HCT116 (cell line): ENCODE measurements at regions not wholly inside any gene's neighbourhood (a gene's known extent, or its start where the extent isn't known, plus 50 kb on each side); places are given as distances from the start of the nearest gene placed in this dataset.

Experiments
- EZH2 ChIP-seq: fragments of 200-600 bp; sonication (generic); IDR thresholded peaks from 2 replicates; pipeline ENCODE4 v1.6.1; 2017; ENCODE audit warnings: antibody characterized with exemption, mixed run types
- EZH2phosphoT487 ChIP-seq: fragments of 200-600 bp; IDR thresholded peaks from 2 replicates; pipeline ENCODE4 v1.6.1; 2018; ENCODE audit warnings: antibody characterized with exemption, borderline replicate concordance
- POLR2A ChIP-seq: IDR thresholded peaks from 2 replicates; pipeline ENCODE4 v1.7.0; 2011; ENCODE audit warnings: borderline replicate concordance; ENCODE audit not compliant: insufficient read depth, insufficient read length; ENCODE audit errors: extremely low read depth
- POLR2AphosphoS5 ChIP-seq: IDR thresholded peaks from 2 replicates; pipeline ENCODE4 v1.6.1; 2011; ENCODE audit warnings: mild to moderate bottlenecking, low read depth, low read length, moderate library complexity
- RAD21 ChIP-seq: IDR thresholded peaks from 2 replicates; pipeline ENCODE4 v1.6.1; 2012; ENCODE audit warnings: low read depth, mild to moderate bottlenecking
- SIN3A ChIP-seq: IDR thresholded peaks from 2 replicates; pipeline ENCODE4 v1.6.1; 2012; ENCODE audit warnings: low read depth
- YY1 ChIP-seq: IDR thresholded peaks from 2 replicates; pipeline ENCODE4 v1.6.1; 2011; ENCODE audit warnings: low read length, low read depth, moderate library complexity, mild to moderate bottlenecking; ENCODE audit not compliant: insufficient replicate concordance; ENCODE audit errors: extremely low read depth
- ZFX ChIP-seq: fragments of 450-650 bp; IDR thresholded peaks from 2 replicates; pipeline ENCODE4 v1.6.1; 2017
- ZNF274 ChIP-seq: fragments of 200-500 bp; sonication (Bioruptor generic); IDR thresholded peaks from 2 replicates; pipeline ENCODE4 v1.6.1; 2014; ENCODE audit warnings: mild to moderate bottlenecking, low read depth, low read length, inconsistent platforms
- TF ChIP-seq, protein P1 (sequence below), 3 experiments: fragments of 200-600 bp in 1 of 3; sonication (generic) in 1 of 3; IDR thresholded peaks in 2 of 3; conservative IDR thresholded peaks in 1 of 3; 2 replicates each; pipeline ENCODE4 v1.5.1; 2012 to 2017; ENCODE audit warnings: low read depth in 2 of 3, low read length in 2 of 3, antibody characterized with exemption in 1 of 3, borderline replicate concordance in 1 of 3, control low read depth in 1 of 3, mild to moderate bottlenecking in 1 of 3, mixed read lengths in 1 of 3, mixed run types in 1 of 3, moderate library complexity in 1 of 3; ENCODE audit not compliant: insufficient read depth in 1 of 3
- TF ChIP-seq, protein P2 (sequence below): IDR thresholded peaks from 2 replicates; pipeline ENCODE4 v1.6.1; 2012
- TF ChIP-seq, protein P3 (sequence below): IDR thresholded peaks from 2 replicates; pipeline ENCODE4 v1.6.1; 2012
- TF ChIP-seq, protein P4 (sequence below): IDR thresholded peaks from 2 replicates; pipeline ENCODE4 v1.6.1; 2012; ENCODE audit warnings: low read depth

DNA sequence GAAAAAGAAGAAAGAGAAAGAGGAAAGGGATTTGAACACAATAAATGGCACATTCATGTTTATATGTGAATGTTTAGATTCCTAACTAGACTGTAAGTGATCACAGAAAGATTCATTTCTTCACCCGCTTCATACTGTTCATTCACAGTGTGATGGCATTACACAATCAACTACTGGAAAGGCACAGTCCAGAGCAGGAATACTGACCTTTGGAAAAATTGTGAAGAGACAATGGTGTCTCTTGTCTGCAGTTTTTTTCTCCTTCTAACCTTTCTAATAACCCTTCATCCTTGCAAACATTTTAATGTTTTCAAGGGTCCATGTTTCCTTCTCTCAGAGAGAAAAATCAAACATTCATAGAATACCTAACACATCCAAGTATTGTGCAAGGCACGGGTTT is 180.9 kb upstream of the SOX14 start:
- TF ChIP-seq, protein P1, sequence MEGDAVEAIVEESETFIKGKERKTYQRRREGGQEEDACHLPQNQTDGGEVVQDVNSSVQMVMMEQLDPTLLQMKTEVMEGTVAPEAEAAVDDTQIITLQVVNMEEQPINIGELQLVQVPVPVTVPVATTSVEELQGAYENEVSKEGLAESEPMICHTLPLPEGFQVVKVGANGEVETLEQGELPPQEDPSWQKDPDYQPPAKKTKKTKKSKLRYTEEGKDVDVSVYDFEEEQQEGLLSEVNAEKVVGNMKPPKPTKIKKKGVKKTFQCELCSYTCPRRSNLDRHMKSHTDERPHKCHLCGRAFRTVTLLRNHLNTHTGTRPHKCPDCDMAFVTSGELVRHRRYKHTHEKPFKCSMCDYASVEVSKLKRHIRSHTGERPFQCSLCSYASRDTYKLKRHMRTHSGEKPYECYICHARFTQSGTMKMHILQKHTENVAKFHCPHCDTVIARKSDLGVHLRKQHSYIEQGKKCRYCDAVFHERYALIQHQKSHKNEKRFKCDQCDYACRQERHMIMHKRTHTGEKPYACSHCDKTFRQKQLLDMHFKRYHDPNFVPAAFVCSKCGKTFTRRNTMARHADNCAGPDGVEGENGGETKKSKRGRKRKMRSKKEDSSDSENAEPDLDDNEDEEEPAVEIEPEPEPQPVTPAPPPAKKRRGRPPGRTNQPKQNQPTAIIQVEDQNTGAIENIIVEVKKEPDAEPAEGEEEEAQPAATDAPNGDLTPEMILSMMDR (IDR thresholded peaks at IDR 0.05 in 2 of 3, conservative IDR thresholded peaks at IDR 0.05 in 1 of 3; ENCODE audit: borderline replicate concordance in 1 of 3, insufficient read depth in 1 of 3, low read depth in 2 of 3, low read length in 2 of 3) = no peak
- TF ChIP-seq, protein P2, sequence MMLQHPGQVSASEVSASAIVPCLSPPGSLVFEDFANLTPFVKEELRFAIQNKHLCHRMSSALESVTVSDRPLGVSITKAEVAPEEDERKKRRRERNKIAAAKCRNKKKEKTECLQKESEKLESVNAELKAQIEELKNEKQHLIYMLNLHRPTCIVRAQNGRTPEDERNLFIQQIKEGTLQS = no peak
- TF ChIP-seq POLR2A (no peak), EZH2 (no peak), ZNF274 (no peak), POLR2AphosphoS5 (no peak), RAD21 (no peak), YY1 (no peak), SIN3A (no peak), ZFX (no peak), EZH2phosphoT487 (no peak)
- TF ChIP-seq, protein P3, sequence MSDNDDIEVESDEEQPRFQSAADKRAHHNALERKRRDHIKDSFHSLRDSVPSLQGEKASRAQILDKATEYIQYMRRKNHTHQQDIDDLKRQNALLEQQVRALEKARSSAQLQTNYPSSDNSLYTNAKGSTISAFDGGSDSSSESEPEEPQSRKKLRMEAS = no peak
- TF ChIP-seq, protein P4, sequence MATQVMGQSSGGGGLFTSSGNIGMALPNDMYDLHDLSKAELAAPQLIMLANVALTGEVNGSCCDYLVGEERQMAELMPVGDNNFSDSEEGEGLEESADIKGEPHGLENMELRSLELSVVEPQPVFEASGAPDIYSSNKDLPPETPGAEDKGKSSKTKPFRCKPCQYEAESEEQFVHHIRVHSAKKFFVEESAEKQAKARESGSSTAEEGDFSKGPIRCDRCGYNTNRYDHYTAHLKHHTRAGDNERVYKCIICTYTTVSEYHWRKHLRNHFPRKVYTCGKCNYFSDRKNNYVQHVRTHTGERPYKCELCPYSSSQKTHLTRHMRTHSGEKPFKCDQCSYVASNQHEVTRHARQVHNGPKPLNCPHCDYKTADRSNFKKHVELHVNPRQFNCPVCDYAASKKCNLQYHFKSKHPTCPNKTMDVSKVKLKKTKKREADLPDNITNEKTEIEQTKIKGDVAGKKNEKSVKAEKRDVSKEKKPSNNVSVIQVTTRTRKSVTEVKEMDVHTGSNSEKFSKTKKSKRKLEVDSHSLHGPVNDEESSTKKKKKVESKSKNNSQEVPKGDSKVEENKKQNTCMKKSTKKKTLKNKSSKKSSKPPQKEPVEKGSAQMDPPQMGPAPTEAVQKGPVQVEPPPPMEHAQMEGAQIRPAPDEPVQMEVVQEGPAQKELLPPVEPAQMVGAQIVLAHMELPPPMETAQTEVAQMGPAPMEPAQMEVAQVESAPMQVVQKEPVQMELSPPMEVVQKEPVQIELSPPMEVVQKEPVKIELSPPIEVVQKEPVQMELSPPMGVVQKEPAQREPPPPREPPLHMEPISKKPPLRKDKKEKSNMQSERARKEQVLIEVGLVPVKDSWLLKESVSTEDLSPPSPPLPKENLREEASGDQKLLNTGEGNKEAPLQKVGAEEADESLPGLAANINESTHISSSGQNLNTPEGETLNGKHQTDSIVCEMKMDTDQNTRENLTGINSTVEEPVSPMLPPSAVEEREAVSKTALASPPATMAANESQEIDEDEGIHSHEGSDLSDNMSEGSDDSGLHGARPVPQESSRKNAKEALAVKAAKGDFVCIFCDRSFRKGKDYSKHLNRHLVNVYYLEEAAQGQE = no peak
